Epithelial cell of proximal tubule (primary cell): ENCODE measurements at regions not wholly inside any gene's neighbourhood (a gene's known extent, or its start where the extent isn't known, plus 50 kb on each side); places are given as distances from the start of the nearest gene placed in this dataset.
"Not testable (repeated sequence)": the region's sequence is repeated elsewhere in the genome, so short reads cannot be mapped to it uniquely, and the experiment has no call there.

ENCODE experiments used
- DNase-seq: peaks from one replicate; pipeline ENCODE4 v3.0.0-alpha.2; 2011; ENCODE audit warnings: low read depth
- H3K4me3 ChIP-seq: 2 replicates; pipeline ENCODE4 v1.5.1; 2011; ENCODE audit warnings: low read depth, mild to moderate bottlenecking, low read length
- CTCF ChIP-seq: conservative IDR thresholded peaks from 2 replicates; pipeline ENCODE4 v1.5.1; 2012; ENCODE audit warnings: low read depth, mild to moderate bottlenecking, low read length

GRCh38 chr3:145219355-145220235, 941.4 kb downstream of the PLOD2 start:
- no peak for TF ChIP-seq CTCF
- no peak for DNase-seq
- H3K4me3 ChIP-seq = no peak overlapping the region

GRCh38 chr3:145224886-145225285, 936.1 kb downstream of the PLOD2 start:
- H3K4me3 ChIP-seq = no peak overlapping the region
- DNase-seq = no peak
- TF ChIP-seq CTCF = no peak

DNA sequence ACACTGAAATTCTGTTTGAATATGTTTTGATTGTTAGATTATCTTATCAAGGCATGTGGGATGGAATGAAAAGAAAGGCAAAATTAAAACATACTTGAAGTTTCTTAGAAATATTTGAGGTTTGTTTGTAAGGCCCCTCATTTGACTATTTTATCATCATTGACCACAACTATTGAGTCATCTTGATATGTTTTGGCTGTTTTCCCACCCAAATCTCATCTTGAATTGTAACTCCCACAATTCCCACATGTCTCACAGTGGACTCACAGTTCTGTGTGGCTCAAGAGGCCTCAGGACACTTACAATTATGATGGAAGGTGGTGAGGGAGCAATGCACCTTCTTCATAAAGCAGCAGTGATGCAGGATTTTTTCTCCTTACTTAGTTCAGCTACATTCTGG, 917.1 kb downstream of the PLOD2 start:
- H3K4me3 ChIP-seq = no peak overlapping the region
- no peak for DNase-seq
- no peak for TF ChIP-seq CTCF

DNA sequence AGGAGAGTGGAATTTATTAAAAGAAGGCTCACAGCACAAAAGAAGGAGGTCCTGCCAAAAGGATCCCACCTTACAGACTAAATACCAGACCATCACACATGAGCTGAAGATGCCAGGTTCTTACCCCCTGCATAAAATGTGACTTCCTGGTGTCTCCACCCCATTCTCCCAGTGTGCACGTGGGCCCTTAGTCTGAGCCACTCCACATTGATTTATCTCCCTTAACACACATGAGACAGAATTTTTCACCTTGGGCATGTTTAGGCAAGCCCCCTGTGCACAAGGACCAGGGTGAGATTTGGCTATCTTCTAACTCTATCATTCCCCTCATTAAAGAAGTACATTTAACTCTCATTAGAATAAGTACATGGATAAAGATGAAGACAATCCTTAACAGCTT, 916.7 kb downstream of the PLOD2 start:
- TF ChIP-seq CTCF = no peak
- no peak overlapping the region for H3K4me3 ChIP-seq
- DNase-seq = no peak

DNA sequence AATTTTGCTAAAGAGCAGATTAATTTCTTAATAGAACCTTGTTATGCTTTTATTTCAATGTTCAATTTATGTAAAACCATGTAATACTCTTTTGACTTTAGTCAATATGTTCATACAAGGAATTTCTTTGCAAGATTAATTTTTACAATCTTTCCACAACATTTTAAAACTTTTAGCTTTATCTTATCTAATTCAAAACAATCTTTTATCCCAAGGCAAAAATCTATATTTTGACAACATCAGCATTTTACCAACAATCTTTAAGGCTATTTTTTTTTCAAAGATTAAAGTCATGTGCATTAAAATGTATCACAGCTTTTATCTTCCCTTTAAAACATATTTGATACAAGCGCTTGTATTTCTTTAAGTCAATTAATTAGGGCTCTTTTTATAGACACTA, 914.7 kb downstream of the PLOD2 start:
- no peak overlapping the region for H3K4me3 ChIP-seq
- no peak for TF ChIP-seq CTCF
- DNase-seq = no peak

GRCh38 chr3:145248928-145249327, 912.1 kb downstream of the PLOD2 start:
- TF ChIP-seq CTCF = no peak
- no peak overlapping the region for H3K4me3 ChIP-seq
- no peak for DNase-seq

DNA sequence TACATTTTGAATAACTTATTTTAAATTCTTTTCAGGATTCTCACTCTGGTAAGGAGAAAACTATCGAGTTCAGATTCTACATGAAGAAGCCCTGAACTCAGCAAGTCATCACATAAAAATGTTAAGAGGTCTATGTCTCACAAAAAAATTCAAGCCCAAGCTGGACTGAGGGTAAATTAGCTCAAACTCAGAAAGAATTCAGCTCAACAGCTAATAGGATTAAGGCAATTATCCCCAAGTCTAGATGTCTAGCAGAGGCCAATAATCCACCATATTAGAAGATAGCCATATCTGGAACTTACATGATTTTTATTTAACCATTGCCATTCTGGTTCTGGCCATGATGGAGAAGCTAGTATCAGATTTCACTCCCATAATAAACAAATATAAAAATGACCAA, 909.7 kb downstream of the PLOD2 start:
- no peak for TF ChIP-seq CTCF
- no peak overlapping the region for H3K4me3 ChIP-seq

DNA sequence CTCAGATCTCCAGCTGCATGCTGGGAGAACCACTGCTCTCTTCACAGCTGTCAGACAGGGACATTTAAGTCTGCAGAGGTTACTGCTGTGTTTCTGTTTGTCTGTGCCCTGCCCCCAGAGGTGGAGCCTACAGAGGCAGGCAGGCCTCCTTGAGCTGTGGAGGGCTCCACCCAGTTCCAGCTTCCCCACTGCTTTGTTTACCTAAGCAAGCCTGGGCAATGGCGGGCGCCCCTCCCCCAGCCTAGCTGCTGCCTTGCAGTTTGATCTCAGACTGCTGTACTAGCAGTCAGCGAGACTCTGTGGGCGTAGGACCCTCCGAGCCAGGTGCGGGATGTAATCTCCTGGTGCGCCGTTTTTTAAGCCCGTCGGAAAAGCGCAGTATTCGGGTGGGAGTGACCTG, 903.0 kb downstream of the PLOD2 start:
- H3K4me3 ChIP-seq, DNase-seq: not testable (repeated sequence)

More for the DNA sequence above, 909.7 kb downstream of the PLOD2 start:
- no peak for DNase-seq
